ENCODE measurements at regions not wholly inside any gene's neighbourhood (a gene's known extent, or its start where the extent isn't known, plus 50 kb on each side); places are given as distances from the start of the nearest gene placed in this dataset.
A peak's percentile ranks its signal among the peaks of the same experiment; 100 is the strongest.

GRCh38 chr11:55172734-55173415 is 89.1 kb upstream of the TRIM48 start:
- TF ChIP-seq CTCF (IDR thresholded peaks at IDR 0.05), result no peak
- no peak for TF ChIP-seq POLR2A (IDR thresholded peaks at IDR 0.05)
- ATAC-seq, result no peak
- Histone ChIP-seq H3K4me3 (no peak overlapping the region), H3K9me3 (peaks cover 0 to 91% (median 34%) of the 10 kb centered on the region in 12 donors), H3K27ac (no peak overlapping the region), H3K36me3 (no peaks in the 10 kb centered on the region), H3K27me3 (no peaks in the 10 kb centered on the region), H3K4me1 (no peaks in the 10 kb centered on the region)
- peak in 1 of 5 donors; percentile 25 for DNase-seq
- WGBS, 4 donors, result 45 to 48% (median 48%) methylated on average over 7 of the region's 7 CpGs
- intact Hi-C loops (cut with DNase I), result no loop called here

Data from heart left ventricle (tissue), 16 donors.